ENCODE measurements at regions not wholly inside any gene's neighbourhood (a gene's known extent, or its start where the extent isn't known, plus 50 kb on each side); places are given as distances from the start of the nearest gene placed in this dataset.
"Not testable (repeated sequence)": the region's sequence is repeated elsewhere in the genome, so short reads cannot be mapped to it uniquely, and the experiment has no call there.

DNA sequence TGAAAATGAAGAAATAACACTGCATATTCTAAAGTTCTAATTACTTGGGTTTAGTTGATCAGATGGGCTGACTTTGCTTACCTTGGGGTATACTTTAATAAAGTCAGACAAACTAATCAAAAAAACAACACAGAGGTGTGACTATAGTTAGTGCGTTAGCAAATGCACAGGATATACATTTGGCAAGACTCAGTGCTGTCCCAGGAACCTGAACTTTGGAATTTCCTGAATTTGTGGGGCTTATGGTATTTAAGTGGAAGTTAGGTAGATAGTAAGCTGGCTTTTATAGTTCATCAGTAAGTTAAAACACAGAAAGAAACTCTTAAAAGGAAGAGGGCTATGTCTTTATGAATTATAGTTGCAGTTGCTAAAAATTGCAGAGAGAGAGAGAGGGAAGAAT, 302.6 kb upstream of the DDI1 start:
- no peak for DNase-seq

DNA sequence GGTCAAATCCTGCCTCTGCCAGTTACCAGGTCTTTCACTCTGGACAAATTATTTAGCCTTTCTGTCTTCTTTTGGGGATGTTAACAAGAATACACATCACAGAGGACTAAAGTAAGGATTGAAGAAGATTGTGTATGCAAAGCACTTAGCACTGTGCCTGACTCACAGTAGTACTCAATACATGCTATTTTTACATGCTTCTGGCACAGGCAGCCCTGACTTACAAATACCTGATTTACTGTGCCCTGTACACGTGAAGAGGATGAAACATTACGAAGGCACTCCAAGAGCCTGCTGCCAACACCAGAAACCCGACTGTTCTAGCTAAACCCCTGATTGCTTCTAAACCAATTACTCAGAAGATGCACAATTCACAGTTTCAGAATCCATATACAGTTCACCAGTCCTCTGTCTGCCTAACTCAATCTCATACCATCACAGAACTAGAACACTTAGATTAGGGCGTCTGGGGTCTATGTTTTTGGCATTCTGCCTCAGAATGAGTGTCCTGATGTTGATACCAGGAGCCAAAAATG, 300.9 kb upstream of the DDI1 start:
- DNase-seq = no peak

GRCh38 chr11:103736315-103737036, 300.0 kb upstream of the DDI1 start:
- no peak for DNase-seq

GRCh38 chr11:103737037-103737622, 299.3 kb upstream of the DDI1 start:
- DNase-seq = no peak

- DNase-seq = no peak
Observed at GRCh38 chr11:103737747-103738146, 298.7 kb upstream of the DDI1 start.

GRCh38 chr11:103739074-103739796, 297.2 kb upstream of the DDI1 start:
- DNase-seq = not testable (repeated sequence)

DNA sequence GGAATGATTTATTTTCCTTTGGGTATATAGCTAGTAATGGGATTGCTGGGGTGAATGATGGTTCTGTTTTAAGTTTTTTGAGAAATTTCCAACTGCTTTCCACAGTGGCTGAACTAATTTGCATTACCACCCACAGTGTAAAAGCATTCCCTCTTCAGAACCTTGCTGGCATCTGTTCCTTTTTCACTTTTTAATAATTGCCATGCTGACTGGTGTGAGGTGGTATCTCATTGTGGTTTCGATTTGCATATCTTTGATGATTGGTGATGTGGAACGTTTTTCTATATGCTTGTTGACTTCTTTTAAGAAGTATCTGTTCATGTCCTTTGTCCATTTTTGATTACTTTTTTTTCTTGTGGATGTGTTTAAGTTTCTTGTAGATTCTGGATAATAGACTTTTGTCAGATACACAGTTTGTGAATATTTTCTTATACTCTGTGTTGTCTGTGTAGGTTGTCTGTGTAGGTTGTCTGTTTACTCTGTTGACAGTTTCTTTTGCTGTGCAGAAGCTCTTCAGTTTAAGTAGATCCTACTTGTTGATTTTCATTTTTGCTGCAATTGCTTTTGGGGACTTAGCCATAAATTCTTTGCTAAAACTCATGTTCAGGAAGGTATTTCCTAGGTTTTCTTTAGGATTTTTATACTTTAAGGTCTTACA, 291.8 kb upstream of the DDI1 start:
- no peak for DNase-seq

- no peak for DNase-seq
Observed at GRCh38 chr11:103749158-103749557, 287.3 kb upstream of the DDI1 start.

DNA sequence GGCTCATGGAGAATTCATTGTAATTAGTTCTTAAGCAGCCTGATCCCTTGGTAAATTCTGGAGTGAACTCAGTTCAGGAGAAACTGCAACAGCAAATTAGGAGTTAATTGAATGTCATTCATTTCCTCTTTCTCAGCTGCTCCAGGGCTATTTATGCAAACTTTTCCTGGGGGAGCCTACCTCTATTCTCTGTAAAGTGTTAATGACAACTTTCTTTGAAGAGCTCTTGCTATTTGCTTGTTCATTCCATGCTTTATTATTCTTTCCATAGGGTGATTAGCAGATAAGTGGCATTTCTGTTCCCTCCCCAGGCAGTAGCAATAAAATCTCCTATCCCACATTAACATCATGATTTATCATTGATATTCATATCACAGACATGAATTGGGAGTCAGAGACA, 267.6 kb upstream of the DDI1 start:
- DNase-seq = no peak

DNA sequence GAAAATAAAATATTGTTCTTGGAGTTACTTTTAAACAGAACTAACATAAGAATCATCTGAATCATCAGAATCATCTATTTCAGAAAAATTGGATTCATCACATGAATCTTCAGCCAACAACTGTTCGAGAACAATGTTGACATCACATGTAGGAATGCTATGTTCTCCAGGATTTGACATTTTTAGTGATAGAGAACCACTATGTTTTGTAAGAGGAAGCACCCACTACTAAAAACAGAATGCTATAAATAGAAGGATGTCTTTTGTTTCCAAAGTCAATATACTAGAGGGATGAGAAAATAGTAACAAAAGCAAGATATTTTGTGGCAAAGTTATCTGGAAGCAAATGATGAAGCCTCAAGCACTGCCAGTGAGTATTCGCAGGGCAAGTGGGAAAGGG, 263.4 kb upstream of the DDI1 start:
- no peak for DNase-seq

DNA sequence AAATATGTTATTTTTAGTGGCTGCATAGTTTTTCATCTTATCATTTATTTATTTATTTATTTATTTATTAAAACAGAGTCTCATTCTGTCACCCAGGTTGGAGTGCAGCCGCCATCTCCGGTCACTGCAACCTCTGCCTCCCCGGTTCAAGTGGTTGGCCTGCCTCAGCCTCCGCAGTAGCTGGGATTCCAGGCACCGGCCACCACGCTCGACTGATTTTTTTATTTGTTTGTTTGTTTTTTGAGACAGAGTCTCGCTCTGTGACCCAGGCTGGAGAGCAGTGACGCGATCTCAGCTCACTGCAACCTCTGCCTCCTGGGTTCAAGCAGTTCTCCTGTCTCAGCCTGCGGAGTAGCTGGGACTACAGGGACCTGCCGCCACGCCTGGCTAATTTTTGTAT, 262.9 kb upstream of the DDI1 start:
- DNase-seq = no peak

DNA sequence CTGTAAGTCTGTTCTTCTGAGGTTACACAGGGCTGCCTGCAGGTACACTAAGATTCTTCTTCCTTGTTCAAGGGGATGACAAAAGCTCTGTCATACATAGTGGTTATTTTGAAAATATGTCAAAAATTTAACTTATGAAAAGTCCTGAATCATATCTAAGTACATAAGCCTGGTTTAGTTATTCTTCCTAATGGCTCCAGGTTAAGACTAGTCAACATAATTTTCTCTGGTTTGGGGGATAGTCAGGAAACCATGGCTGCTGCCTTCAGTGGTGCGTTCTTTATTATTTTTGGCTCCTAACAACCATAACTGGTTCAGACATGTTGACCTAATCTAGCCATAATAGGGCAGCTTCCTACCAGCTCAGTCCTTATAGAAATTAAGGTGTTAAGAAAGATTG, 257.4 kb upstream of the DDI1 start:
- DNase-seq = no peak

DNA sequence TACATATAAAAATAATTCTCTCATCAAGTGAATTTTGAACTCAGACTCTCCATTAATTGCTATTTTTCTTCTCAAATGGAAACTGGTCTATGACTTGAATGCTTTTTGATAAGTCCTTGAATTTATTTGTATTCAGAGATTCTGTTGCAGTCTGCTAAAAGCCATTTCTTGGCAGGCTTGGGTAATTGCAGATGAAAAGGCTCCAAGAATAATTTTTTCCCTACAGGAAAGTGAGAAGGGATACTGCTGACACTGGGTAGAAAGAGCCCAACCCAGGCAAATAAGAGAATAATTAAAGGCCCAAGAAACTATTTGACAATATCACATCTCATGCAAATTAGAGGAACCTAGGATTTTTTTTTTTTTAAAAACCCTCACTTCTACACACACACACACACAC, 246.5 kb upstream of the DDI1 start:
- no peak for DNase-seq

DNA sequence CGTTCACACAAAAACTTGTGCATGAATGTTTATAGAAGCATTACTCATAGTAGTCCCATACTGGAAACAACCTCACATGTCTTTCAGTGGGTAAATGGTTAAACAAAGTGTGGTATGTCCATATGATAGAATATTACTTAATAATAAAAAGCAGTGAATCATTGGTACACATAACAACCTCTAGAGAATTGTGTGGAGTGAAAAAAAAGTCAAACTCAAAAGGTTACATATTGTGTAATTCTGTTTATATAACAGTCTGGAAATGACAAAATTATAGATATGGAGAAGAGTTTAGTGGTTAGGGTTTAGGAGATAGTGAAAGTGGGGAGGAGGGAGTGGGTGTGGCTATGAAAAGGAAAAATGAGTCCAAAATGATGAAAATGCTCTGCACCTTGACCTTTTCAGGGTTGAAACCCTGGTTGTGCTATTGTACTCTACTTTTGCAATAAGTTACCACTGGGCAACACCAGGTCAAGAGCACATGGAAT, 243.4 kb upstream of the DDI1 start:
- DNase-seq = no peak

DNA sequence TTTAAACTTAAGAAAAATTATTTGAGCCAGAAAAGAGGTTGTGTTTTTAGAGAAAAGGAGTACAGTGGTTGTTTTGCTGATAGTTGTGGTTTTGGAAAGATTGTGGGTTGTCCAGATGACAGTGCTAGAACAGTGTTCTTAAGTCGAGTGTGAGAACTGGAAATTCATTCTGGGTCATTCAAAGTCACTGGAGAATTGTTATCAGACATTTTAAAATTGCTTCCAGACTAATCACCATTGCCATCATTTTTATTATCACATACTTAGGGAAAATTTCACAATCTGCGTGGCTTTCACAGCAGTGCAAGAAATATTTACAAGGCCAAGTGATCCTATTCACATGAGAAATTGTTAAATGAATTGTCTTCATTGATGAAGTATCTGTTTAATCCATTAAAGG, 242.2 kb upstream of the DDI1 start:
- no peak for DNase-seq

GRCh38 chr11:103798026-103798425, 238.4 kb upstream of the DDI1 start:
- no peak for DNase-seq

GRCh38 chr11:103798446-103798845, 238.0 kb upstream of the DDI1 start:
- no peak for DNase-seq

GRCh38 chr11:103800406-103801114, 235.9 kb upstream of the DDI1 start:
- DNase-seq = no peak

- DNase-seq = no peak
Observed at GRCh38 chr11:103803062-103803461, 233.4 kb upstream of the DDI1 start.

DNA sequence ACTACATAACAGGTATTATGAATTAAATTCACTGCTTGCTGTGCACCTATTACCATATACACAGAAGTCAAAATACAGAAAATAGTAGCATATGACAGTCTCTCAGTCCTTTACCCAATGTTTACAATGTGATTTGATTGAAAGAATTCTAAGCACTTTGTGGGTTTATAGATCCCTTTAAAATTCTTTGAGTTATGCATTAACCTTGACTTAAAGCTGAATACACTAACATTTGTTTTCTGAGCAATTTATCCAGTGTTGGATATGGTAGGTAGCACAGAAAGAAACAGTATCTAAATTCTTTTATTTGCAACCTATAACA, 230.8 kb upstream of the DDI1 start:
- DNase-seq = no peak

DNA sequence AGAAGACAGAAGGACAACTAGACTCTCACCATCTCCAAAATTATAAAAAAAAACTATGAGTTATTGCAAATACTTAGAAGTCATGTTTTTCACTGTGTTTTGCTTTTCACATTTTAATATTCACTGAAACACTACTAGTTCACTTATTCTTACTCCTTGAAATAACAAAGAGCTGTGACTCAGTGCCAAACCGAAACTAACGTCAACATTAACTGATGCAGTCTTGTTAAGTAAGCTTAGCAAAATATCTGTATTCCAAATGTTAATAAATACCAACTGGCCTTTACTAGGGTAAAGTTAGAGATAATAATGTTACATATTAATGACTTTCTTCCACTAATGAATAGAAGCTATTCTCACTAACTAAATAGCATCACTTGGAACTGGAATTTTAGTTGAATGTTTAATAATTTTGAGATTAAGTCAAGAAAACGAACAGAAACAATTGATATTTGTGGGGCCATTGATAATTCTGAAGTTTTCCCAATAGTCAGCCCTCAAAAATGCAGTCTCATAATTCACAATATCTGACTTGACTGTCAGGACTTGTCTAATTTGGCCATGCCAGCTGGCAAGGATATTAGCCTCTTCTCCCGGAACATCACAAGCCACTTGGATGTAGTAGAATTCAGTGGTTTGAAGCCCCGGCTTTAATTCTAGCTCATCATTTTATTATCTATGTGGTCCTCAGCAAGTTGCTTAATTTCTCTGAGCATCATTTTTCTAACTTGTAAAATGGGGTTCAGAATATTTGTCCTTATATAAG, 230.1 kb upstream of the DDI1 start:
- DNase-seq = no peak

DNA sequence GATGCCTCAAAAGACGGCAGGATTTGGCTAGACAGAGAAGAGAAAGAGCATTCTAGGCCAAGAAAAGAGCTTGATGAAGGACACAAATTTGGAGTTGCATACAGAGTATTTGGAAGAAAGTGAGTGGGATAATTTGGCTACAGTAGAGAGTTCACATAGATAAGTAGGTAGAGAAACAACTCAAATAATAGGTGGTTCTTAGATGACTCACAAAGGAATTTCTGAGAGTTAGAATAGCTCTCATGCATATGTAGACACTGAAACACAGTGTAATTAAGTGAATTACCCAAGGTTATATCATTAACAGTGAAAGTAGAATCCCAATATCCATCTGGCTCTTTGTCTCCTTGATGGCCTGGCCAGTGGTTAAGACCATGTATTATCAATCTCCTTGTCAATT, 228.6 kb upstream of the DDI1 start:
- DNase-seq = no peak
